Activated CD4-positive, alpha-beta T cell treated with anti-CD3 and anti-CD28 coated beads for 1 hour (primary cell): ENCODE measurements at regions not wholly inside any gene's neighbourhood (a gene's known extent, or its start where the extent isn't known, plus 50 kb on each side); places are given as distances from the start of the nearest gene placed in this dataset.
"Not testable (repeated sequence)": the region's sequence is repeated elsewhere in the genome, so short reads cannot be mapped to it uniquely, and the experiment has no call there.

Source experiments
- DNase-seq: peaks from one replicate; pipeline ENCODE4 v3.0.0-alpha.2; 2020

GRCh38 chr1:65527707-65528503 is 107.4 kb downstream of the LEPR start:
- no peak for DNase-seq

- no peak for DNase-seq
Observed at GRCh38 chr1:65531972-65532570, 111.6 kb downstream of the LEPR start.

- no peak for DNase-seq
Observed at GRCh38 chr1:65535981-65536380, 115.5 kb downstream of the LEPR start.

- no peak for DNase-seq
Observed at GRCh38 chr1:65538086-65538485, 117.6 kb downstream of the LEPR start.

GRCh38 chr1:65538664-65539063 is 118.2 kb downstream of the LEPR start:
- DNase-seq, result no peak

- DNase-seq, result no peak
Observed at GRCh38 chr1:65539266-65540131, 119.0 kb downstream of the LEPR start.

- DNase-seq, result no peak
Observed at GRCh38 chr1:65541161-65541560, 120.7 kb downstream of the LEPR start.

- DNase-seq, result no peak
Observed at GRCh38 chr1:65541865-65542264, 121.4 kb downstream of the LEPR start.

- DNase-seq, result not testable (repeated sequence)
Observed at GRCh38 chr1:65542592-65542991, 122.1 kb downstream of the LEPR start.

- DNase-seq, result not testable (repeated sequence)
Observed at GRCh38 chr1:65550306-65551010, 130.0 kb downstream of the LEPR start.

- not testable (repeated sequence) for DNase-seq
Observed at GRCh38 chr1:65552484-65552883, 132.0 kb downstream of the LEPR start.

GRCh38 chr1:65554086-65554764 is 133.8 kb downstream of the LEPR start:
- not testable (repeated sequence) for DNase-seq

GRCh38 chr1:65554829-65555228 is 134.4 kb downstream of the LEPR start:
- DNase-seq, result no peak

GRCh38 chr1:65558215-65558614 is 137.7 kb downstream of the LEPR start:
- DNase-seq, result no peak

GRCh38 chr1:65564493-65564892 is 144.0 kb downstream of the LEPR start:
- no peak for DNase-seq

GRCh38 chr1:65568285-65568684 is 147.8 kb downstream of the LEPR start:
- DNase-seq, result no peak

GRCh38 chr1:65572701-65573421 is 152.4 kb downstream of the LEPR start:
- no peak for DNase-seq

- DNase-seq, result no peak
Observed at GRCh38 chr1:65577278-65577677, 156.8 kb downstream of the LEPR start.

GRCh38 chr1:65577982-65578381 is 157.5 kb downstream of the LEPR start:
- not testable (repeated sequence) for DNase-seq

- no peak for DNase-seq
Observed at GRCh38 chr1:65581119-65581518, 160.7 kb downstream of the LEPR start.

GRCh38 chr1:65584399-65584798 is 163.9 kb downstream of the LEPR start:
- no peak for DNase-seq

GRCh38 chr1:65590279-65590678 is 169.8 kb downstream of the LEPR start:
- DNase-seq, result no peak
